HG03175 (cell line): ENCODE measurements at regions not wholly inside any gene's neighbourhood (a gene's known extent, or its start where the extent isn't known, plus 50 kb on each side); places are given as distances from the start of the nearest gene placed in this dataset.
"Not testable (repeated sequence)": the region's sequence is repeated elsewhere in the genome, so short reads cannot be mapped to it uniquely, and the experiment has no call there.

ENCODE experiments used
- ATAC-seq: cut with Tn5 transposase; IDR thresholded peaks from one replicate; pipeline ENCODE4 v1.9.1; 2021; ENCODE audit warnings: mild to moderate bottlenecking, moderate library complexity; ENCODE audit not compliant: unreplicated experiment

GRCh38 chrX:114272096-114272686, 311.7 kb upstream of the HTR2C start:
- ATAC-seq, result no peak

- ATAC-seq, result not testable (repeated sequence)
These were observed 313.5 kb upstream of the HTR2C start for GRCh38 chrX:114270371-114270770.

GRCh38 chrX:114268643-114269042, 315.2 kb upstream of the HTR2C start:
- ATAC-seq, result no peak

GRCh38 chrX:114267142-114267541, 316.7 kb upstream of the HTR2C start:
- ATAC-seq, result no peak

DNA sequence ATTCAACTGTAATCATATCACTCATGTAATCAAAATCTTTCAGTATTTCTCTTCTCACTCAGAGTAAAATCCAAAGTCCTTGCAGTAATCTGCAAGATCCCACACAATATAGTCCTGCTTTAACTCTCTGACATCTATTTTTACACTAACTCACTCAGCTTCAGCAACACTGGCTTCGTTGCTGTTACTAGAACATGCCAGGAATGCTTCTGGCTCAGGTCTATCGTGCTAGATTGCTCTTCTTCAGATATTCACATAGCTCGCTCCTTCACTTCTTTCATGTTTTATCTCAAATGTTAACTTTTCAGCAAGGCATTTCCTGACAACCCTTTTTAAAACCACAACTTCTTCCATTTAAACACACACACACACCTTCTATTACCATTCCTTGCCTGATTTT, 331.7 kb upstream of the HTR2C start:
- ATAC-seq, result no peak

DNA sequence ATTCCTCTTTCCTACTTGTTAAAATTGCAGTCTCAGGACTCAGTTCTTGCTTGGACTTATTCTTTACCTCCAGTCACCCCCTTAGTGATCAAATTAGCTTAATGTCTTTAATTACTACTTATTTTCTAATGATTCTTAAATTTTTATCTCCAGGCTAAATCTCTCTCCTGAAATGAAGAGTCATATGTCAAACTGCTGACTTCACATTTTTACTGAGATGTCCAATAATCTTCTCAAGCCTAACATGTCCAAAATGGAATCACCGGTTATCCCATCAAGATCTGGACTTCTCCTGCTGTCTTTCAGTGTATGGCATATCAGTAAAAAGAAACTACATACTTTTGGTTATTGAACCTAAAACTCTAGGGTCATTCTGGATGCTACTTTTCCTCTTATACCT, 332.3 kb upstream of the HTR2C start:
- no peak for ATAC-seq

DNA sequence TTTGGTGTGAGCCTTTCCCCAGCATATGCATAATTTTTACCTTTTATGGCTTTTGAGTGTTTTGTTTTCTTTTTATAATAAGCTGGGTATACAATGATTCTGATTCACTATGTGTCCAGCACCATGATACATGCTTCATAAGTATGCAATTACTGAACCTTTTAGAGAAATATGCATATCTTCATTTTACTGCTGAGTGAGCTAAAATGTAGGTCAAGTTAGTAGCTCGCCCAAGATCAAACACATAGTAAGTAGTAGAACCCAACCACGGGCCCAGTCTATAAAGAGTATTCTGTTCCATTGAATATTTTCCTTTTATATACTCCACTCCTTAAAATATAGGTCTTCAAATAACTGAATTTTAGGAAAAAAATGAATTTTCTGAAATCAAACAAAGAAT, 362.4 kb upstream of the HTR2C start:
- ATAC-seq, result no peak

DNA sequence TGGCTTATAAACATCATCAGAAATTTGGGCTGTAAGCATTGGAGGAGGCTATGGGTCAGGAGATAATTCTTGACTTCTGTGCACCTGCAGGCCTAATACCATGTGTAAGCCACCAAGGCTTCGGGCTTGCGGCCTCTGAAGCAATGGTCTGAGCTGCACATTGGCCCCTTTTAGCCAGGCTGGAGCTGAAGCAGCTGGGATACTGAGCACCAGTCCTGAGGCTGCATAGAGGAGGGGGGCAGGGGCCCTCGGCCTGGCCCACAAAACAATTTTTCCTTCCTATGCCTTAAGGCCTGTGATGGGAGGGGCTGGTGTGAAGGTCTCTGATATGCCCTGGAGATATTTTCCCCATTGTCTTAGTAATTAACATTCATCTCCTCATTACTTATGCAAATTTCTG, 373.0 kb upstream of the HTR2C start:
- no peak for ATAC-seq

DNA sequence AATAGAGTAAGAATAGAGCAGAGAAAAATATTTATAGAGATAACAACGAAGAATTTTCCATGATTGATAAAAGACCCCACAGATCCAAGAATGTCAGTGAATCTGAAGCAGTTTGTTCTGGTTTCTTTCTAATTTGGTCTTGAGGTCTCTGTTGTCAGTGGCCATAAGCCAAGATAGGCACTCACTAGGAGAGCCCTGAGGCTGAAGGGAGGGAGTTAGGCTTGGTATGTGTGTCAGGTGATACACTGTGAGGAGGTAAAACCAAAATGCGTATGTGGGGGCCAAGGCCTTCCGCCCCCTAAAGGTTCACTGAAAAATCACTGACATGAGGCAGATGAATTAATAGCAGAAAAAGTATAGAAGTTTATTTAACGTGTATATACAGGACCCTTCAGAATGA, 382.3 kb upstream of the HTR2C start:
- ATAC-seq, result no peak

DNA sequence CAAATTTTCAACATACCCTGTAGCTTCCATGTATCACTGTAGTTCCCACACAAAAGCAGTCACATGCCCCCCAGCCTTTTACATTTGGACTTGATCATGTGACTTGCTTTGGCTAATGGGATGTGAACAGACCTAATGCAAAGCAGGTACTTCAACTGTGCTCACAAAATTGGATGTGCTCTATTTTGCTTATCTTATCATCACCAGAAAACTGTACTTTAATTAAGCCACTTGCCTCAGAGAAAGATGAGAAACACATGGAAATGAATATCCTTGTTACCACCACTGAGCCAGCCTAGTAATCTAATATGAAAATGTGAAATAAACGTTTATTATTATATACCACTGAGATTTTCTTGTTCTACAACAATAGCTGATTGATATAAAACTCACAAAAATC, 402.7 kb upstream of the HTR2C start:
- no peak for ATAC-seq

GRCh38 chrX:114178126-114178525, 405.8 kb upstream of the HTR2C start:
- no peak for ATAC-seq

- ATAC-seq, result not testable (repeated sequence)
These were observed 416.6 kb upstream of the HTR2C start for GRCh38 chrX:114167276-114167675.

GRCh38 chrX:114166601-114167000, 417.3 kb upstream of the HTR2C start:
- ATAC-seq, result no peak

DNA sequence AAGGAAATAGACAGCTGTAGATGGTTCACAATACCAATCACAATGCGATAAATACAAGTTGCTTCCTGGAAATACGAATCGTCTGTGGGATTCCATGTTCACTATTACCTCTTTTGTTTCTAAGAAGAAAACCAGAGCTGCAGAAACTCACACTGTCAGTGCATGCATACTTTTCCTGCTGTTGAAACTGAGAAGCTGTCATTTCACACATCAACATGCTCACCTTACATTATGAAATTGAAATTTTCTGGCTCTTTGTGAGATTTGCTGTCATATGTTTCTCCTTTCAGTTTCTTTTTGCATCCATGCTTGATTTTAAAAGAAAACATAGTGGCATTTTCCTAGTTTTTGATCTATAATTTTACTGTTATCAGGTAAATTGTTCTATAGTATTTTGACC, 418.3 kb upstream of the HTR2C start:
- no peak for ATAC-seq

DNA sequence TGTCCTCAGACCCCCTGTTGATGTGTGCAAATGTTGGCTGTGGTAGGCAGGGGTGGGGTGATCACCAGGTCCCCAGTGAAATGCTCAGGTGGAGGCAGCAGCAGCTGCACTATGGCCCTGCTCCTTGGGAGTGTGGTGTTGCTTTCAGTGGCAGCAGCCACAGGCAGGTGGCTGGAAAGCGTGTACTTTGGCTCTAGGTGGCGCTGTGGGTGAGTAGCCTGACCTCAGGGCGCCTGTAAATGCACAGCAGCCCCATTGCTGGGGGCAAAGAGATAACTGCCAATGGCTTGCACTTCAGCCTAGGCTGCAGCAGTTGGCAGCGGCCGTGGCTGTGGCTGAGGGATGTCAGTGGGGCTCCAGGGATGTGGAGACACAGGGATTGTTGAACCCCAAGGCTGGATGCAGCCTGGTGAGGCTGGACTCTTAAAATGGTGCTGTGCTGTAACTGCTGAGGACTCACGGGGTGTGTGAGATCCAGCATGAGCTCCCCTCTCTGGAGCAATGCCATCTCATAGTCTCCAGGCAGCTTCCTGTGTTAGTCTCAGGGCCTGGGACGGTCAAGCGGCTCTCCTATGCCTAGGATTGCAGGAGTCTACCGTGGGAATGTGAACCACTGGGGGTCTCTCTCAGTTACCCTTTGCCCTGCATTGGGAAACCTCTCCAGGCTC, 421.7 kb upstream of the HTR2C start:
- no peak for ATAC-seq

DNA sequence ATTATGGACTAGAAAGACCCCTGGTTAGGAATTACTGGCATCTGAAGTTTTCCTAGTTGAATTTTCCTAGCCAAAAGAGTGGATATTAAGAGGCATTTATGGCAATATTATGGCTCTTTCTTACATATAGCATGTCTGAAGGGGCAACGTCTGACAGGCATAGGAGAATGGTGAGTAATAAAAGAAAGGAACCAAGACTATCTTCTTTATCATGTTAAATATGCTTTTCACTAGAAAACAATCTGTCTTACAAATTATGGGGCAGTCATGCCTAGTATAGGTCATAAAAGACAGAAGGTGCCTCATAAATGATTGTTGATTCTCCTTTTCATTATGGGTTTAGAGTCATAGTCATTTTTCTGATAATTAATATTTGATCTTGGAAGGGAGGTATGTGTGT, 431.1 kb upstream of the HTR2C start:
- no peak for ATAC-seq

GRCh38 chrX:114152130-114152529, 431.8 kb upstream of the HTR2C start:
- no peak for ATAC-seq

DNA sequence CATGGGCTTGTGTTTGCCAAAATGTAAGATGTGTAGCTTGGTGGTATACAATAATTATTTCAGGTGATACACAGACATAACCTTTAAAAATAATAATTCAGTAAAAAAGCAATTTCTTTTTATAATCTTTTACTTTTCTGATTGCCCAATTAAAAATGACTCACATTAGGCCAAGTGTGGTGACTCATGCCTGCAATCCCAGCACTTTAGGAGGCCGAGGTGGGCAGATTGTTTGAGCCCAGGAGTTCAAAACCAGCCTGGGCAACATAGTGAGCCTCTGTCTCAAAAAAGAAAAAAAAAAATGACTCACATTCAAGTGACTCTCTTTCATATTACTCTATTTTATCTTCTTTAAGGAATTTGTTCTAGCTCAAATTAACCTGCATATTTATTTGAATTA, 449.4 kb upstream of the HTR2C start:
- no peak for ATAC-seq

- no peak for ATAC-seq
These were observed 456.4 kb upstream of the HTR2C start for GRCh38 chrX:114127411-114128025.

DNA sequence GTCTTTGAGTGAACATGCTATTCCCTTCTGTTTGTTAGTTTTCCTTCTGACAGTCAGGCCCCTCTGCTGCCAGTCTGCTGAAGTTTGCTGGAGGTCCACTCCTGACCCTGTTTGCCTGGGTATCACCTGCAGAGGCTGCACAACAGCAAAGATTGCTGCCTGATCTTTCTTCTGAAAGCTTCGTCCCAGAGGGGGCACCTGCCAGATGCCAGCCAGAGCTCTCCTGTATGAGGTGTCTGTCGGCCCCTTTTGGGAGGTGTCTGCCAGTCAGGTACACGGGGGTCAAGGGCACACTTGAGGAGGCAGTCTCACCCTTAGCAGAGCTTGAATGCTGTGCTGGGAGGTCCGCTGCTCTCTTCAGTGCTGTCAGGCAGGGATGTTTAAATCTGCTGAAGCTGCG, 456.9 kb upstream of the HTR2C start:
- no peak for ATAC-seq

DNA sequence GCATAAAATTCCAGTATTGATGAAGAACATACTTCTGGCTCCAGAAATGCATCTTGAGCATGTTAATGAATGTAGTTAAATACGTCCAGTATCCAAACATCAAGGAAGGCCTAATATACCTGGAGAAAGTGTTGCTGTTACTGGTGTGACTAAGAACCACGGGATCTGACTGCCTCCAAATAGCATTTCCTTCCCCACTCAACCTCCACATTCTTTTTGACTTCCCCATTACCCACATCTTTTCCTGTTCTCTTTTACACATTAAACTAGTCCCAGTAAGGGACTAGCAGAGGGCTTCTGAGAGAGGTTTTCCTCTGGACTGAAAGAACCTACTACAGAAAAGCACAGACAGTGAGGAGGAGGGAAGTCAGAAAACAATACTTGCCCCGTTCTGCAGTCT, 482.8 kb upstream of the HTR2C start:
- no peak for ATAC-seq

GRCh38 chrX:114097866-114098265, 486.0 kb upstream of the HTR2C start:
- ATAC-seq, result no peak

GRCh38 chrX:114097427-114097826, 486.5 kb upstream of the HTR2C start:
- ATAC-seq, result no peak
